Testis (tissue), 2 donors: ENCODE measurements at regions not wholly inside any gene's neighbourhood (a gene's known extent, or its start where the extent isn't known, plus 50 kb on each side); places are given as distances from the start of the nearest gene placed in this dataset.
"Not testable (repeated sequence)": the region's sequence is repeated elsewhere in the genome, so short reads cannot be mapped to it uniquely, and the experiment has no call there.

Experiments
- CTCF ChIP-seq, 3 experiments: fragments of 450-650 bp in 2 of 3; fragments of 200-600 bp in 1 of 3; sonication (generic) in 1 of 3; IDR thresholded peaks; one replicate each; pipeline ENCODE4 v1.5.1; 2016 to 2019; ENCODE audit warnings: antibody characterized with exemption in 3 of 3, mild to moderate bottlenecking in 2 of 3, moderate library complexity in 1 of 3
- POLR2A ChIP-seq: fragments of 450-650 bp; IDR thresholded peaks from one replicate; pipeline ENCODE4 v1.6.1; 2017; ENCODE audit warnings: antibody characterized with exemption, mild to moderate bottlenecking, moderate library complexity

DNA sequence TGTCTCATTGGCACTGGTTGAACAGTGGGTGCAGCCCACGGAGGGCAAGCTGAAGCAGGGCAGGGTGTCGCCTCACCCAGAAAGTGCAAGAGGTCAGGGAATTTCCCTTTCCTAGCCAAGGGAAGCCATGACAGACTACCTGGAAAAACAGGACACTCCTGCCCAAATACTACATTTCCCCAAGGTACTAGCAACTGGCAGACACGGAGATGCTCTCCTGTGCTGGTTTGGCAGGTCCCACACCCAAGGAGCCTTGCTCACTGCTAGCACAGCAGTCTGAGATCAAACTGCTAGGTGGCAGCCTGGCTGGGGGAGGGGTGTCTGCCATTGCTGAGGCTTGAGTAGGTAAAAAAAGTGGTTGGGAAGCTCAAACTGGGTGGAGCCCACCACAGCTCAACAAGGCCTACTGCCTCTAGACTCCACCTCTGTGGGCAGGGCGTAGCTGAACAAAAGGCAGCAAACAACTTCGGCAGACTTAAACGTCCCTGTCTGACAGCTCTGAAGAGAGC is 382.7 kb upstream of the NMUR2 start:
- TF ChIP-seq POLR2A; CTCF (IDR thresholded peaks at IDR 0.05): not testable (repeated sequence)
